ENCODE measurements at regions not wholly inside any gene's neighbourhood (a gene's known extent, or its start where the extent isn't known, plus 50 kb on each side); places are given as distances from the start of the nearest gene placed in this dataset.

GRCh38 chr6:167574431-167575151, 249.7 kb downstream of the TTLL2 start:
- Histone ChIP-seq H3K9me3 (no peaks in the 10 kb centered on the region), H3K4me1 (peaks cover 0 to 7% (median 0%) of the 10 kb centered on the region in 3 donors), H3K4me3 (no peak overlapping the region), H3K27me3 (peaks cover 0 to 18% (median 0%) of the 10 kb centered on the region in 4 donors), H3K36me3 (no peaks in the 10 kb centered on the region), H3K27ac (no peak overlapping the region)
- TF ChIP-seq POLR2A (IDR thresholded peaks at IDR 0.05): no peak
- TF ChIP-seq, protein P1, sequence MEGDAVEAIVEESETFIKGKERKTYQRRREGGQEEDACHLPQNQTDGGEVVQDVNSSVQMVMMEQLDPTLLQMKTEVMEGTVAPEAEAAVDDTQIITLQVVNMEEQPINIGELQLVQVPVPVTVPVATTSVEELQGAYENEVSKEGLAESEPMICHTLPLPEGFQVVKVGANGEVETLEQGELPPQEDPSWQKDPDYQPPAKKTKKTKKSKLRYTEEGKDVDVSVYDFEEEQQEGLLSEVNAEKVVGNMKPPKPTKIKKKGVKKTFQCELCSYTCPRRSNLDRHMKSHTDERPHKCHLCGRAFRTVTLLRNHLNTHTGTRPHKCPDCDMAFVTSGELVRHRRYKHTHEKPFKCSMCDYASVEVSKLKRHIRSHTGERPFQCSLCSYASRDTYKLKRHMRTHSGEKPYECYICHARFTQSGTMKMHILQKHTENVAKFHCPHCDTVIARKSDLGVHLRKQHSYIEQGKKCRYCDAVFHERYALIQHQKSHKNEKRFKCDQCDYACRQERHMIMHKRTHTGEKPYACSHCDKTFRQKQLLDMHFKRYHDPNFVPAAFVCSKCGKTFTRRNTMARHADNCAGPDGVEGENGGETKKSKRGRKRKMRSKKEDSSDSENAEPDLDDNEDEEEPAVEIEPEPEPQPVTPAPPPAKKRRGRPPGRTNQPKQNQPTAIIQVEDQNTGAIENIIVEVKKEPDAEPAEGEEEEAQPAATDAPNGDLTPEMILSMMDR (IDR thresholded peaks at IDR 0.05): no peak
- DNase-seq: no peak
- 81 to 86% methylated on average over 16 to 28 of the region's 29 CpGs for WGBS, 2 donors
- intact Hi-C loops (cut with DNase I): no loop called here

- peaks cover 0 to 7% (median 0%) of the 10 kb centered on the region in 3 donors for H3K4me1 ChIP-seq
- H3K27ac ChIP-seq: no peak overlapping the region
- H3K9me3 ChIP-seq: no peaks in the 10 kb centered on the region
- H3K36me3 ChIP-seq: no peaks in the 10 kb centered on the region
- no peak for DNase-seq
- 87 to 93% methylated on average over 5 to 19 of the region's 23 CpGs for WGBS, 2 donors
- TF ChIP-seq POLR2A (IDR thresholded peaks at IDR 0.05): no peak
- TF ChIP-seq, protein P1 (IDR thresholded peaks at IDR 0.05): no peak
- intact Hi-C loops (cut with DNase I): no loop called here
- H3K27me3 ChIP-seq: peaks cover 0 to 18% (median 0%) of the 10 kb centered on the region in 4 donors
- H3K4me3 ChIP-seq: no peak overlapping the region
These were observed 250.3 kb downstream of the TTLL2 start for GRCh38 chr6:167575158-167575696.

DNA sequence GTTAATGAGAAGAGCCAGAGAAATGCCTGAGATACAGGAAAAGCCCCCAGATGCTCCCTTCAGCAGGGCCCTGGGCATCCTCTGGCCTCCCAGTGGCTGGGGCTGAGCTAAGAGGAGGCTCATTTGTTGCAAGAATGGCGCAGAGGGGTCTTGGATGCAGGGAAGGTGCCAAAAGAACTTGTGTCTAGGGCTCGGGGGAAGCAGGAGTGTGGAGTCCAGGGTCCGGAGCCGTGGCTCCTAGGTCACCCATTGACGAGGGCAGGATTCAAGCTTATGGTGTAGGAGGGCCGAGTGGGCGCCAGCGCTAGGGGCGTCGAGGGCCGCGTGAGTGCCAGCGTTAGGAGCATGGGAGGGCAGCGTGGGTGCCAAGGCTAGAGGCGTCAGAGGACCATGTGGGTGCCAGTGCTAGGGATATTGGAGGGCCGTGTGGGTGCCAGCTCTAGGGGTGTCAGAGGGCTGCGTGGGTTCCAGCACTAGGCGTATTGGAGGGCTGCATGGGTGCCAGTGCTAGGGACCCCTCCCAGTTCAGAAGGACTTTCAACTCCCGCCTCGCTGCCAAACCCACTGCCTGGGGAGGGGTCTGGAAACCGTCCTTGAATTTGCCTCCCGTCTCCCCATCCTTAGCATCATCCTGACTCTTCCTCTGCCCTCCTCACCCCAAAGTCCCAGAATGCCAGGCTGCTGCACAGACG, 250.5 kb upstream of the AFDN start:
- no peak overlapping the region for H3K4me3 ChIP-seq
- intact Hi-C loops (cut with DNase I): no loop called here
- peaks cover 0 to 7% (median 0%) of the 10 kb centered on the region in 3 donors for H3K4me1 ChIP-seq
- WGBS, 2 donors: 86 to 89% methylated on average over 18 to 22 of the region's 23 CpGs
- peaks cover 0 to 18% (median 0%) of the 10 kb centered on the region in 4 donors for H3K27me3 ChIP-seq
- H3K27ac ChIP-seq: no peak overlapping the region
- DNase-seq: no peak
- TF ChIP-seq, protein P1 (IDR thresholded peaks at IDR 0.05): no peak
- no peak for TF ChIP-seq POLR2A (IDR thresholded peaks at IDR 0.05)
- H3K9me3 ChIP-seq: no peaks in the 10 kb centered on the region
- no peaks in the 10 kb centered on the region for H3K36me3 ChIP-seq

DNA sequence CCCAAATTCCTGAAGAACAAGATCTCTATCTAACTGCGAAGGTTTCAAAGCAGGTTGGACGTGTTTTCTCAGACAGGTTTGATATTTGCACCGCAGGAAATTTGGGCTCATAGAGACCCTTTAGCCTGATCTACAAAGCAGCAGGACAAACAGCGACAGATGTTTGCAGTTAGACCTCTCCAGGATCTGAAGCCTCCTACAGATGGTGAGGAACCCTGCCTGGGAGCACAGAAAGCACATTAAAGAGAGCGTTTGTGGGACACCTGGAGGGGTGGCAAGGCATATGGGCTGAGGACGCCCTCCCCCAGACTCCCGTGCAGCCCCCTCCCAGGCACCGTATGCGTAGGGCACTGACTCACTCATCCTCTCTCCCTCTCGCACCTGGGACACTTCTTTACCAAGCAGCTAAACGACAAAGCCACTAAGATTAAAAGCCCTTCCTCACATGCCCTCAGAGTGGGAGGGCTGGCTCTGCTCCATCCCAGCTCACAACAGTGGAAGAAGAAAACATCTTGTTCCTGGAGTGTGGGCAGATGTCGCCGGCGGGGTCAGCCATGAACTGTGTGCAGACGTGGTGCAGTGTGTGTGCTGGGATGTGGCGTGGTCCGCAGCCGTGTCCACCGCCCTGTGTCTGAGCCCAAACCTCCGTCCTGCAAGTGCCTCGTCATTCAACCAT, 249.7 kb upstream of the AFDN start:
- Histone ChIP-seq H3K27ac (no peak overlapping the region), H3K36me3 (no peaks in the 10 kb centered on the region), H3K4me3 (no peak overlapping the region), H3K27me3 (peaks cover 0 to 18% (median 0%) of the 10 kb centered on the region in 4 donors), H3K4me1 (peaks cover 0 to 7% (median 0%) of the 10 kb centered on the region in 3 donors), H3K9me3 (no peaks in the 10 kb centered on the region)
- no peak for DNase-seq
- WGBS, 2 donors: 78 to 80% methylated on average over 12 to 18 of the region's 21 CpGs
- intact Hi-C loops (cut with DNase I): no loop called here
- TF ChIP-seq, protein P1 (IDR thresholded peaks at IDR 0.05): no peak
- no peak for TF ChIP-seq POLR2A (IDR thresholded peaks at IDR 0.05)
